ENCODE measurements at regions not wholly inside any gene's neighbourhood (a gene's known extent, or its start where the extent isn't known, plus 50 kb on each side); places are given as distances from the start of the nearest gene placed in this dataset.

GRCh38 chr16:6131526-6132050 lies 1034.0 kb upstream of the EEF2KMT start:
- DNase-seq (ENCODE audit: low spot score) = no peak

- DNase-seq (ENCODE audit: low spot score) = no peak
Observed at GRCh38 chr16:6125483-6126259, 1028.1 kb upstream of the EEF2KMT start.

GRCh38 chr16:6124136-6124535 lies 1026.5 kb upstream of the EEF2KMT start:
- no peak for DNase-seq (ENCODE audit: low spot score)

GRCh38 chr16:6122401-6122800 lies 1024.8 kb upstream of the EEF2KMT start:
- no peak for DNase-seq (ENCODE audit: low spot score)

- DNase-seq (ENCODE audit: low spot score) = no peak
Observed at GRCh38 chr16:6114691-6115090, 1017.1 kb upstream of the EEF2KMT start.

GRCh38 chr16:6113749-6114148 lies 1016.2 kb upstream of the EEF2KMT start:
- DNase-seq (ENCODE audit: low spot score) = no peak

- no peak for DNase-seq (ENCODE audit: low spot score)
Observed at GRCh38 chr16:6112700-6113099, 1015.1 kb upstream of the EEF2KMT start.

GRCh38 chr16:6111390-6111789 lies 1013.8 kb upstream of the EEF2KMT start:
- DNase-seq (ENCODE audit: low spot score) = no peak

GRCh38 chr16:6110346-6110745 lies 1012.8 kb upstream of the EEF2KMT start:
- DNase-seq (ENCODE audit: low spot score) = no peak

- DNase-seq (ENCODE audit: low spot score) = no peak
Observed at GRCh38 chr16:6106061-6106460, 1008.5 kb upstream of the EEF2KMT start.

- no peak for DNase-seq (ENCODE audit: low spot score)
Observed at GRCh38 chr16:6105115-6105514, 1007.5 kb upstream of the EEF2KMT start.

- no peak for DNase-seq (ENCODE audit: low spot score)
Observed at GRCh38 chr16:6104428-6104827, 1006.8 kb upstream of the EEF2KMT start.

- no peak for DNase-seq (ENCODE audit: low spot score)
Observed at GRCh38 chr16:6103561-6103960, 1006.0 kb upstream of the EEF2KMT start.

GRCh38 chr16:6099102-6099501 lies 1001.5 kb upstream of the EEF2KMT start:
- no peak for DNase-seq (ENCODE audit: low spot score)

GRCh38 chr16:6096931-6097670 lies 999.5 kb upstream of the EEF2KMT start:
- DNase-seq (ENCODE audit: low spot score) = no peak

- DNase-seq (ENCODE audit: low spot score) = no peak
Observed at GRCh38 chr16:6095414-6095813, 997.8 kb upstream of the EEF2KMT start.

GRCh38 chr16:6091021-6091420 lies 993.4 kb upstream of the EEF2KMT start:
- DNase-seq (ENCODE audit: low spot score) = no peak

GRCh38 chr16:6081320-6081976 lies 983.9 kb upstream of the EEF2KMT start:
- DNase-seq (ENCODE audit: low spot score) = peak; percentile 0

- DNase-seq (ENCODE audit: low spot score) = no peak
Observed at GRCh38 chr16:6076631-6077030, 979.0 kb upstream of the EEF2KMT start.

- DNase-seq (ENCODE audit: low spot score) = no peak
Observed at GRCh38 chr16:6068063-6068462, 970.5 kb upstream of the EEF2KMT start.

- no peak for DNase-seq (ENCODE audit: low spot score)
Observed at GRCh38 chr16:6066652-6067051, 969.1 kb upstream of the EEF2KMT start.

- DNase-seq (ENCODE audit: low spot score) = no peak
Observed at GRCh38 chr16:6063526-6063925, 965.9 kb upstream of the EEF2KMT start.

GRCh38 chr16:6059671-6060070 lies 962.1 kb upstream of the EEF2KMT start:
- DNase-seq (ENCODE audit: low spot score) = no peak
